ENCODE measurements at regions not wholly inside any gene's neighbourhood (a gene's known extent, or its start where the extent isn't known, plus 50 kb on each side); places are given as distances from the start of the nearest gene placed in this dataset.

GRCh38 chr7:39892361-39892760 lies 57.7 kb upstream of the CDK13 start:
- DNase-seq, result no peak

GRCh38 chr7:39894904-39895303 lies 55.2 kb upstream of the CDK13 start:
- DNase-seq, result no peak

- DNase-seq, result no peak
Measured at GRCh38 chr7:39896840-39897239, 53.2 kb upstream of the CDK13 start.

GRCh38 chr7:39898867-39899266 lies 51.2 kb upstream of the CDK13 start:
- no peak for DNase-seq
